A549 (cell line): ENCODE measurements at regions not wholly inside any gene's neighbourhood (a gene's known extent, or its start where the extent isn't known, plus 50 kb on each side); places are given as distances from the start of the nearest gene placed in this dataset.

Experiments used
- EP300 ChIP-seq, 2 experiments: fragments of >200 bp; sonication (Bioruptor Twin); formaldehyde crosslinking; IDR thresholded peaks; 2 replicates in 1 of 2; 3 replicates in 1 of 2; pipeline ENCODE4 v1.6.1; 2016 to 2017
- FOSL2 ChIP-seq, 2 experiments: fragments of 450-650 bp in 1 of 2; fragments of >200 bp in 1 of 2; sonication (Bioruptor Twin) in 1 of 2; formaldehyde crosslinking; IDR thresholded peaks; 2 replicates each; pipeline versions ENCODE4 v1.5.0 to v1.6.1; 2016 to 2020; ENCODE audit warnings: mild to moderate bottlenecking in 1 of 2, moderate library complexity in 1 of 2
- GATA3 ChIP-seq: IDR thresholded peaks from 2 replicates; pipeline ENCODE4 v1.6.1; 2012; ENCODE audit warnings: borderline replicate concordance
- KDM1A ChIP-seq: fragments of 200-600 bp; sonication (generic); IDR thresholded peaks from 2 replicates; pipeline ENCODE4 v1.6.1; 2016; ENCODE audit warnings: low read depth, mild to moderate bottlenecking
- MAZ ChIP-seq: fragments of 150-350 bp; IDR thresholded peaks from 2 replicates; pipeline ENCODE4 v1.6.1; 2014; ENCODE audit warnings: antibody characterized with exemption, low read depth, low read length, borderline replicate concordance
- MYC ChIP-seq: IDR thresholded peaks from 2 replicates; pipeline ENCODE4 v1.6.1; 2012; ENCODE audit warnings: mild to moderate bottlenecking, inconsistent platforms, low read length, improper control_type of control experiment, borderline replicate concordance
- NFE2L2 ChIP-seq: fragments of 150-350 bp; conservative IDR thresholded peaks from 2 replicates; pipeline ENCODE4 v1.6.1; 2014; ENCODE audit warnings: low read length
- POLR2A ChIP-seq: IDR thresholded peaks from 2 replicates; pipeline ENCODE4 v1.6.1; 2012; ENCODE audit warnings: mild to moderate bottlenecking, low read length
- RAD21 ChIP-seq, 2 experiments: fragments of >200 bp in 1 of 2; sonication (Bioruptor Twin) in 1 of 2; formaldehyde crosslinking in 1 of 2; IDR thresholded peaks in 1 of 2; conservative IDR thresholded peaks in 1 of 2; 2 replicates in 1 of 2; 3 replicates in 1 of 2; pipeline ENCODE4 v1.6.1; 2012 to 2018; ENCODE audit warnings: inconsistent platforms in 1 of 2
- RFX5 ChIP-seq: fragments of 450-650 bp; IDR thresholded peaks from 2 replicates; pipeline ENCODE4 v1.7.1; 2014; ENCODE audit warnings: antibody characterized with exemption, mild to moderate bottlenecking, moderate library complexity
- TF ChIP-seq, protein P1 (sequence below): fragments of >200 bp; sonication (Bioruptor Twin); formaldehyde crosslinking; IDR thresholded peaks from 3 replicates; pipeline ENCODE4 v1.5.1; 2016
- TF ChIP-seq, protein P2 (sequence below): IDR thresholded peaks from 2 replicates; pipeline ENCODE4 v1.6.1; 2012

DNA sequence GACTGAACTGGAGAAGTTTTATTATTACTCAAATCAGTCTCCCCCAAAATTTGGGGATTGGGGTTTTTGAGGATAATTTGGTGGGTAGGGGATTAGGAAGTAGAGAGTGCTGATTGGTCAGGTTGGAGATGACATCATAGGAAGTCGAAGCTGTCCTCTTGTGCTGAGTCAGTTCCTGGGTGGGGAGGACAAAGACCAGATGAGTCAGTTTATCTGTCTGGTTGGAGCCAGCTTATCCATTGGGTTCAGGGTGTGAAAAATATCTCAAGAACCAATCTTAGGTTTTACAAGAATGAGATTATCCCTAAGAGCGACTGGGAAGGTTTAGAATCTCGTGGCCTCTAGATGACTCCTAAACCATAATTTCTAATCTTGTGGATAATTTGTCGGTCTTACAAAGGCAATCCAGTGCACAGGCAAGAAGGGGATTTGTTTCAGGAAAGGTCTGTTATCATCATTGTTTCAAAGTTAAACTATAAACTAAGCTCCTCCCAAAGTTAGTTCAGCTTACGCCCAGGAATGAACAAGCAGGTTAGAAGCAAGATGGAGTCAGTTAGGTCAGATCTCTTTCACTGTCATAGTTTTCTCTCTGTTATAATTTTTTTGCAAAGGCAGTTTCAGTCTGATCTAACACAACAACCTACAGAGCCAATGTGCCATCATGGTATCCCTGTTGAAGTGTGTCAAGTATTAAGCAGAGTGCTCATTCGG is 274.5 kb downstream of the SLC7A11 start:
- TF ChIP-seq, protein P1, sequence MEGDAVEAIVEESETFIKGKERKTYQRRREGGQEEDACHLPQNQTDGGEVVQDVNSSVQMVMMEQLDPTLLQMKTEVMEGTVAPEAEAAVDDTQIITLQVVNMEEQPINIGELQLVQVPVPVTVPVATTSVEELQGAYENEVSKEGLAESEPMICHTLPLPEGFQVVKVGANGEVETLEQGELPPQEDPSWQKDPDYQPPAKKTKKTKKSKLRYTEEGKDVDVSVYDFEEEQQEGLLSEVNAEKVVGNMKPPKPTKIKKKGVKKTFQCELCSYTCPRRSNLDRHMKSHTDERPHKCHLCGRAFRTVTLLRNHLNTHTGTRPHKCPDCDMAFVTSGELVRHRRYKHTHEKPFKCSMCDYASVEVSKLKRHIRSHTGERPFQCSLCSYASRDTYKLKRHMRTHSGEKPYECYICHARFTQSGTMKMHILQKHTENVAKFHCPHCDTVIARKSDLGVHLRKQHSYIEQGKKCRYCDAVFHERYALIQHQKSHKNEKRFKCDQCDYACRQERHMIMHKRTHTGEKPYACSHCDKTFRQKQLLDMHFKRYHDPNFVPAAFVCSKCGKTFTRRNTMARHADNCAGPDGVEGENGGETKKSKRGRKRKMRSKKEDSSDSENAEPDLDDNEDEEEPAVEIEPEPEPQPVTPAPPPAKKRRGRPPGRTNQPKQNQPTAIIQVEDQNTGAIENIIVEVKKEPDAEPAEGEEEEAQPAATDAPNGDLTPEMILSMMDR, result no peak
- TF ChIP-seq POLR2A, result no peak
- no peak for TF ChIP-seq KDM1A
- no peak for TF ChIP-seq MYC
- TF ChIP-seq EP300 (IDR thresholded peaks at IDR 0.05), result no peak
- TF ChIP-seq GATA3, result no peak
- no peak for TF ChIP-seq RAD21 (conservative IDR thresholded peaks at IDR 0.05 in 1 of 2, IDR thresholded peaks at IDR 0.05 in 1 of 2)
- TF ChIP-seq RFX5, result no peak
- TF ChIP-seq, protein P2, sequence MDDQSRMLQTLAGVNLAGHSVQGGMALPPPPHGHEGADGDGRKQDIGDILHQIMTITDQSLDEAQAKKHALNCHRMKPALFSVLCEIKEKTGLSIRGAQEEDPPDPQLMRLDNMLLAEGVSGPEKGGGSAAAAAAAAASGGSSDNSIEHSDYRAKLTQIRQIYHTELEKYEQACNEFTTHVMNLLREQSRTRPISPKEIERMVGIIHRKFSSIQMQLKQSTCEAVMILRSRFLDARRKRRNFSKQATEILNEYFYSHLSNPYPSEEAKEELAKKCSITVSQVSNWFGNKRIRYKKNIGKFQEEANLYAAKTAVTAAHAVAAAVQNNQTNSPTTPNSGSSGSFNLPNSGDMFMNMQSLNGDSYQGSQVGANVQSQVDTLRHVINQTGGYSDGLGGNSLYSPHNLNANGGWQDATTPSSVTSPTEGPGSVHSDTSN, result no peak
- no peak for TF ChIP-seq MAZ
- no peak for TF ChIP-seq FOSL2 (IDR thresholded peaks at IDR 0.05)
- TF ChIP-seq FOSL2 (CRISPR knock-in tag; IDR thresholded peaks at IDR 0.05), result no peak
- TF ChIP-seq NFE2L2, result no peak
